Skeletal muscle tissue (tissue), 3 donors: ENCODE measurements at regions not wholly inside any gene's neighbourhood (a gene's known extent, or its start where the extent isn't known, plus 50 kb on each side); places are given as distances from the start of the nearest gene placed in this dataset.

Experiments used
- H3K27ac ChIP-seq: one replicate; pipeline ENCODE4 v1.7.0; 2013; ENCODE audit warnings: mild to moderate bottlenecking, low read depth, low read length, inconsistent platforms
- H3K27me3 ChIP-seq, 3 donors: one replicate each; pipeline ENCODE4 v1.7.0; 2013; ENCODE audit warnings: low read length in 3 of 3; ENCODE audit not compliant: control insufficient read depth in 3 of 3, insufficient read depth in 3 of 3
- H3K36me3 ChIP-seq, 3 donors: one replicate each; pipeline ENCODE4 v1.7.0; 2013; ENCODE audit warnings: low read length in 3 of 3; ENCODE audit not compliant: control insufficient read depth in 3 of 3, insufficient read depth in 3 of 3
- H3K4me1 ChIP-seq, 3 donors: one replicate each; pipeline ENCODE4 v1.7.0; 2013; ENCODE audit warnings: low read length in 3 of 3, mild to moderate bottlenecking in 3 of 3; ENCODE audit not compliant: control insufficient read depth in 3 of 3, insufficient read depth in 3 of 3
- H3K4me3 ChIP-seq, 3 donors: one replicate each; pipeline ENCODE4 v1.7.0; 2013; ENCODE audit warnings: low read length in 3 of 3
- H3K9ac ChIP-seq, 3 donors: one replicate each; pipeline ENCODE4 v1.7.0; 2013; ENCODE audit warnings: low read length in 3 of 3, mild to moderate bottlenecking in 3 of 3, moderate library complexity in 2 of 3, low read depth in 1 of 3
- H3K9me3 ChIP-seq, 3 donors: one replicate each; pipeline ENCODE4 v1.7.0; 2013; ENCODE audit warnings: low read length in 3 of 3; ENCODE audit not compliant: control insufficient read depth in 3 of 3
- donor health status: Osteomylitis.

- H3K27ac ChIP-seq = no peak overlapping the region
- no peaks in the 10 kb centered on the region for H3K27me3 ChIP-seq
- H3K4me1 ChIP-seq = no peaks in the 10 kb centered on the region
- peaks cover 0 to 2% (median 2%) of the 10 kb centered on the region in 3 donors for H3K9me3 ChIP-seq
- no peak overlapping the region for H3K4me3 ChIP-seq
- no peaks in the 10 kb centered on the region for H3K36me3 ChIP-seq
- no peak overlapping the region for H3K9ac ChIP-seq
These were observed 97.6 kb upstream of the LRRC3B start for GRCh38 chr3:26525013-26525412.

DNA sequence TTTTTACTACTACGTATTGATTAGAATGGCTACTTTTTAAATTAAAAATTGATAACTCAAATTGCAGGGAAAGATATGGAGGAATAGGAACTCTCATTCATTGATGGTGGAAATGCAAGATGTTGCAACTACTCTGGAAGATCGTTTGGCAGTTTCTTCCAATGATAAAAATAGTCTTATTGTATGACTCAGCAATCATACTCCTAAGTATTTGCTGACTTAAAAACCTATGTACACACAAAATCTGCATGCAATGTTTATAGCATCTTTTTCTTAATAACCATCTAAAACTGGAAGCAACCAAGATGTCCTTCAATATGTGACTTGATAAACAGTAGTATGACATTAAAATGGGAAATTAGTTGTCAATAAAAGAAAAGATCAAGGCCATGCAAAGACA is 87.4 kb upstream of the LRRC3B start:
- Histone ChIP-seq H3K36me3 (no peaks in the 10 kb centered on the region), H3K4me3 (no peak overlapping the region), H3K27me3 (no peaks in the 10 kb centered on the region), H3K27ac (no peak overlapping the region), H3K9me3 (no peaks in the 10 kb centered on the region), H3K4me1 (no peaks in the 10 kb centered on the region), H3K9ac (no peak overlapping the region)

DNA sequence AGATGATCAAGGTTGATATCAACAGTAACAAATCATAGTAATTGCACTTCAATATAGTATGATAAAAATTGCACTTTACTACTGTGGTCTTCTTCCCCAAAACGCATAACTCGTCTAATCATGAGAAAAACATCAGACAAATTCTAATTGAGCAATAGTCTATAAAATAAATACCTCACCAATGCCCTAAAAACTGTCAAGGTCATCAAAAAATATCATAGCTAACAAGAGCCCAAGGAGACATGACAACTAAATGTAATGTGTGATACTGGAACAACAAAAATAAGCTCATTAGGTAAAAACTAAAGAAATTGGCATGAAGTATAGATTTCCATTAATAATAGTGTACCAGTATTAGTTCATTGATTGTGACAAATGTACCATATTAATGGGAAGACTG is 85.6 kb upstream of the LRRC3B start:
- no peak overlapping the region for H3K27ac ChIP-seq
- no peak overlapping the region for H3K9ac ChIP-seq
- H3K9me3 ChIP-seq = no peaks in the 10 kb centered on the region
- no peak overlapping the region for H3K4me3 ChIP-seq
- H3K36me3 ChIP-seq = no peaks in the 10 kb centered on the region
- H3K4me1 ChIP-seq = no peaks in the 10 kb centered on the region
- H3K27me3 ChIP-seq = no peaks in the 10 kb centered on the region

DNA sequence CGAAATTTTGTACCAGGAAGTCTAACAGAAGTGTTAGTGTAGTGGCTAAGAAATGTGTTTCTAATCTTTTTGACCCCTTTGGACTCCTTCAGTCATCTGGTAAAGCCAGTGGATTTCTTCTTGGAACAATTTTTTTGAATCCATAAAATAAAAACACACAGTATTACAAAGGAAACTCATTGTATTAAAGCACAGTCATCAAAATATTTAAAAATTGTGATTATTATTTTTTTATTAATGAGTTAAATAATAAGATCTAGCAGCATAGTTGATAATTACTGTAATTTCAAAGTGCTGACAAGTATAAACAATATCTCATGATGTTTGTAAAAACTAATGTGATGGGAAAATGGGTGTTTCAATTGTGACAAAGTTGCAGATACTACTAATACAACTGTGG is 72.2 kb upstream of the LRRC3B start:
- Histone ChIP-seq H3K36me3 (no peaks in the 10 kb centered on the region), H3K27me3 (no peaks in the 10 kb centered on the region), H3K4me3 (no peak overlapping the region), H3K9ac (no peak overlapping the region), H3K4me1 (peaks cover 0 to 6% (median 0%) of the 10 kb centered on the region in 3 donors), H3K27ac (no peak overlapping the region), H3K9me3 (no peaks in the 10 kb centered on the region)

GRCh38 chr3:26556637-26557036 is 65.9 kb upstream of the LRRC3B start:
- Histone ChIP-seq H3K27me3 (no peaks in the 10 kb centered on the region), H3K9ac (no peak overlapping the region), H3K9me3 (no peaks in the 10 kb centered on the region), H3K4me3 (no peak overlapping the region), H3K4me1 (peaks cover 0 to 6% (median 0%) of the 10 kb centered on the region in 3 donors), H3K36me3 (no peaks in the 10 kb centered on the region), H3K27ac (no peak overlapping the region)

DNA sequence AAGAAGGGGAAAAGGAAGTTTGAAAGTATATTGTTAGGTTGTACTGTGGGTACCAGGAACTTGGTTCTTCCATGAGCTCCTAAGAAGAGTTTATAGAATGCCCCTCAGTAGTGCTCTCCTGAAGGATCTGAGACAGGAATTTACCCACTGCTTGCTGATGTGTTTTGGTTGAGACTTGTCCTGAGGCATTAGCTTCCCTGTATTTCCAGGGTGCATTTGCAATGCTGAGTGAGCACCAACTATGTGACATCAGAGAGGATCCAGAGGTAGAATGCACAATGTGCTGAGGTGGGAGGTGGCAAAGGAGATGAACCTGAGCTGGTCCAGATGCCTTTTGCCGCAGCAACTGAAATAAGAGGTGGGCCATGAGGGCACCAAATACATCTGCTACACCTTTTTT is 64.3 kb upstream of the LRRC3B start:
- no peaks in the 10 kb centered on the region for H3K36me3 ChIP-seq
- no peak overlapping the region for H3K9ac ChIP-seq
- H3K27ac ChIP-seq = no peak overlapping the region
- H3K4me3 ChIP-seq = no peak overlapping the region
- peaks cover 0 to under 1% (median 0%) of the 10 kb centered on the region in 3 donors for H3K4me1 ChIP-seq
- H3K27me3 ChIP-seq = no peaks in the 10 kb centered on the region
- H3K9me3 ChIP-seq = no peaks in the 10 kb centered on the region

DNA sequence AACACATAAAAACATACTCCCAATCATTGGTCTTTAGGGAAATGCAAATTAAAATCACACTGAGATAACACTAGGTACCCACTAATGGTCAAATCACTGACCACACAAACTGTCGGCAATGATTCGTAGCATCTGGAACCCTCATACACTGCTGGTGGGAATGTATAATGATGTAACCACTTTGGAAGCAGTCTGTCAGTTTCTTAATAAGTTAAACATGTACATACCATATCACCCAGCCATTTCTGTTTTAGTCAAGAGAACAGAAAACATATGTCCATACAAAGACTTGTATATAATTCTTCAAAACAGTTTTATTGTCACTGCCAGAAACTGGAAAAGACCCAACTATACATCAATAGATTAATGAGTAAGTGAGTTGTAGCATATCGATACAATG is 63.3 kb upstream of the LRRC3B start:
- Histone ChIP-seq H3K9me3 (no peaks in the 10 kb centered on the region), H3K9ac (no peak overlapping the region), H3K27me3 (no peaks in the 10 kb centered on the region), H3K4me3 (no peak overlapping the region), H3K27ac (no peak overlapping the region), H3K36me3 (no peaks in the 10 kb centered on the region), H3K4me1 (no peaks in the 10 kb centered on the region)

GRCh38 chr3:26560081-26560480 is 62.5 kb upstream of the LRRC3B start:
- Histone ChIP-seq H3K27me3 (no peaks in the 10 kb centered on the region), H3K36me3 (no peaks in the 10 kb centered on the region), H3K27ac (no peak overlapping the region), H3K4me3 (no peak overlapping the region), H3K9ac (no peak overlapping the region), H3K9me3 (no peaks in the 10 kb centered on the region), H3K4me1 (no peaks in the 10 kb centered on the region)

GRCh38 chr3:26562021-26562768 is 60.4 kb upstream of the LRRC3B start:
- H3K27ac ChIP-seq = no peak overlapping the region
- H3K36me3 ChIP-seq = no peaks in the 10 kb centered on the region
- H3K27me3 ChIP-seq = no peaks in the 10 kb centered on the region
- no peaks in the 10 kb centered on the region for H3K9me3 ChIP-seq
- no peak overlapping the region for H3K4me3 ChIP-seq
- H3K4me1 ChIP-seq = no peaks in the 10 kb centered on the region
- no peak overlapping the region for H3K9ac ChIP-seq
